ENCODE measurements at regions not wholly inside any gene's neighbourhood (a gene's known extent, or its start where the extent isn't known, plus 50 kb on each side); places are given as distances from the start of the nearest gene placed in this dataset.

- TF ChIP-seq, protein P1, sequence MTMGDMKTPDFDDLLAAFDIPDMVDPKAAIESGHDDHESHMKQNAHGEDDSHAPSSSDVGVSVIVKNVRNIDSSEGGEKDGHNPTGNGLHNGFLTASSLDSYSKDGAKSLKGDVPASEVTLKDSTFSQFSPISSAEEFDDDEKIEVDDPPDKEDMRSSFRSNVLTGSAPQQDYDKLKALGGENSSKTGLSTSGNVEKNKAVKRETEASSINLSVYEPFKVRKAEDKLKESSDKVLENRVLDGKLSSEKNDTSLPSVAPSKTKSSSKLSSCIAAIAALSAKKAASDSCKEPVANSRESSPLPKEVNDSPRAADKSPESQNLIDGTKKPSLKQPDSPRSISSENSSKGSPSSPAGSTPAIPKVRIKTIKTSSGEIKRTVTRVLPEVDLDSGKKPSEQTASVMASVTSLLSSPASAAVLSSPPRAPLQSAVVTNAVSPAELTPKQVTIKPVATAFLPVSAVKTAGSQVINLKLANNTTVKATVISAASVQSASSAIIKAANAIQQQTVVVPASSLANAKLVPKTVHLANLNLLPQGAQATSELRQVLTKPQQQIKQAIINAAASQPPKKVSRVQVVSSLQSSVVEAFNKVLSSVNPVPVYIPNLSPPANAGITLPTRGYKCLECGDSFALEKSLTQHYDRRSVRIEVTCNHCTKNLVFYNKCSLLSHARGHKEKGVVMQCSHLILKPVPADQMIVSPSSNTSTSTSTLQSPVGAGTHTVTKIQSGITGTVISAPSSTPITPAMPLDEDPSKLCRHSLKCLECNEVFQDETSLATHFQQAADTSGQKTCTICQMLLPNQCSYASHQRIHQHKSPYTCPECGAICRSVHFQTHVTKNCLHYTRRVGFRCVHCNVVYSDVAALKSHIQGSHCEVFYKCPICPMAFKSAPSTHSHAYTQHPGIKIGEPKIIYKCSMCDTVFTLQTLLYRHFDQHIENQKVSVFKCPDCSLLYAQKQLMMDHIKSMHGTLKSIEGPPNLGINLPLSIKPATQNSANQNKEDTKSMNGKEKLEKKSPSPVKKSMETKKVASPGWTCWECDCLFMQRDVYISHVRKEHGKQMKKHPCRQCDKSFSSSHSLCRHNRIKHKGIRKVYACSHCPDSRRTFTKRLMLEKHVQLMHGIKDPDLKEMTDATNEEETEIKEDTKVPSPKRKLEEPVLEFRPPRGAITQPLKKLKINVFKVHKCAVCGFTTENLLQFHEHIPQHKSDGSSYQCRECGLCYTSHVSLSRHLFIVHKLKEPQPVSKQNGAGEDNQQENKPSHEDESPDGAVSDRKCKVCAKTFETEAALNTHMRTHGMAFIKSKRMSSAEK (CRISPR knock-in tag; IDR thresholded peaks at IDR 0.05; ENCODE audit: borderline replicate concordance): no peak
- TF ChIP-seq, protein P2, sequence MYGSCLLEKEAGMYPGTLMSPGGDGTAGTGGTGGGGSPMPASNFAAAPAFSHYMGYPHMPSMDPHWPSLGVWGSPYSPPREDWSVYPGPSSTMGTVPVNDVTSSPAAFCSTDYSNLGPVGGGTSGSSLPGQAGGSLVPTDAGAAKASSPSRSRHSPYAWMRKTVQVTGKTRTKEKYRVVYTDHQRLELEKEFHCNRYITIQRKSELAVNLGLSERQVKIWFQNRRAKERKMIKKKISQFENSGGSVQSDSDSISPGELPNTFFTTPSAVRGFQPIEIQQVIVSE (CRISPR knock-in tag; IDR thresholded peaks at IDR 0.05; ENCODE audit: borderline replicate concordance): no peak
- TF ChIP-seq ZNF416 (CRISPR knock-in tag; IDR thresholded peaks at IDR 0.05): no peak
- TF ChIP-seq SOX15 (CRISPR knock-in tag; IDR thresholded peaks at IDR 0.05): no peak
- TF ChIP-seq ZNF121 (CRISPR knock-in tag; IDR thresholded peaks at IDR 0.05): no peak
- no peak for TF ChIP-seq TEAD1 (CRISPR knock-in tag; IDR thresholded peaks at IDR 0.05)
- TF ChIP-seq ATF3 (CRISPR knock-in tag; conservative IDR thresholded peaks at IDR 0.05): no peak
Observed at GRCh38 chr6:104477569-104477968, 382.1 kb downstream of the HACE1 start (continued).

DNA sequence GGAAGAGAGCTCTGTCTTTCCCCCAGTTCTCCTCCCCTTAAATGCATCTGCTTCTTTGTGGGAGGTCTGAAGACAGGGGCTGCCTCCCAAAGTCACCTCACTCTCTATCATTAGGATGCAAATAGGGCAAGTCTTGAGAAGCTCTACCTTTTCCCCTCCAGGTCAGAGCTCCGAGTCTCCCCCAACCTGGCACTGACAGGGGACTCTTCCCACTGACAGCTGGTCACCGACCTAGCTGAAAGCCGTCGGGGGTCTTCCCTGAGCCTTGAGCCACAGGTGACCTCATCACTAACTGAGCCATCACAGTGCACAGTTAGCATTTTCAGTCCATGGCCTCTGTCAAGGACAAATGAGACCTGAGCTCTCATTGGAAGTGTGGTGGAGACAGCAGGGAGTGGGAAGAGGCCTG, 386.7 kb downstream of the HACE1 start:
- no peaks in the 10 kb centered on the region for H3K27me3 Mint-ChIP-seq (ENCODE audit: low read depth)
- H3K27ac Mint-ChIP-seq: no peak overlapping the region
- DNase-seq (ENCODE audit: low spot score) (peak; percentile 32), ATAC-seq (peak; percentile 93)
- CTCF ChIA-PET: interaction anchor here (0.6 to 1.9 kb wide), 8 partner anchors 10 to 468 kb away, joined by 3 to 11 read pairs (median 3); no protein-coding TSS in a partner anchor
- H3K36me3 Mint-ChIP-seq: no peaks in the 10 kb centered on the region
- H3K4me1 Mint-ChIP-seq: peaks cover 36% of the 10 kb centered on the region
- H3K4me3 Mint-ChIP-seq: peak overlapping the region; percentile 44
- H3K9me3 Mint-ChIP-seq: 0 out of 2 replicates have a peak, but pooled peaks cover 4% of the 10 kb centered on the region
- TF ChIP-seq JAZF1 (CRISPR knock-in tag; IDR thresholded peaks at IDR 0.05) (no peak), ETV6 (CRISPR knock-in tag; IDR thresholded peaks at IDR 0.05) (peak; percentile 75; the same call in 1 of the 2 replicates), FOXJ3 (CRISPR knock-in tag; IDR thresholded peaks at IDR 0.05; ENCODE audit: borderline replicate concordance) (no peak), TEAD1 (CRISPR knock-in tag; IDR thresholded peaks at IDR 0.05) (no peak), SP1 (CRISPR knock-in tag; conservative IDR thresholded peaks at IDR 0.05) (peak; percentile 38; the same call in 1 of the 2 replicates), USF2 (CRISPR knock-in tag; IDR thresholded peaks at IDR 0.05) (no peak)
- TF ChIP-seq, protein P3, sequence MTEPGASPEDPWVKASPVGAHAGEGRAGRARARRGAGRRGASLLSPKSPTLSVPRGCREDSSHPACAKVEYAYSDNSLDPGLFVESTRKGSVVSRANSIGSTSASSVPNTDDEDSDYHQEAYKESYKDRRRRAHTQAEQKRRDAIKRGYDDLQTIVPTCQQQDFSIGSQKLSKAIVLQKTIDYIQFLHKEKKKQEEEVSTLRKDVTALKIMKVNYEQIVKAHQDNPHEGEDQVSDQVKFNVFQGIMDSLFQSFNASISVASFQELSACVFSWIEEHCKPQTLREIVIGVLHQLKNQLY (CRISPR knock-in tag; IDR thresholded peaks at IDR 0.05): no peak
- POLR2A ChIA-PET: no interaction called here

DNA sequence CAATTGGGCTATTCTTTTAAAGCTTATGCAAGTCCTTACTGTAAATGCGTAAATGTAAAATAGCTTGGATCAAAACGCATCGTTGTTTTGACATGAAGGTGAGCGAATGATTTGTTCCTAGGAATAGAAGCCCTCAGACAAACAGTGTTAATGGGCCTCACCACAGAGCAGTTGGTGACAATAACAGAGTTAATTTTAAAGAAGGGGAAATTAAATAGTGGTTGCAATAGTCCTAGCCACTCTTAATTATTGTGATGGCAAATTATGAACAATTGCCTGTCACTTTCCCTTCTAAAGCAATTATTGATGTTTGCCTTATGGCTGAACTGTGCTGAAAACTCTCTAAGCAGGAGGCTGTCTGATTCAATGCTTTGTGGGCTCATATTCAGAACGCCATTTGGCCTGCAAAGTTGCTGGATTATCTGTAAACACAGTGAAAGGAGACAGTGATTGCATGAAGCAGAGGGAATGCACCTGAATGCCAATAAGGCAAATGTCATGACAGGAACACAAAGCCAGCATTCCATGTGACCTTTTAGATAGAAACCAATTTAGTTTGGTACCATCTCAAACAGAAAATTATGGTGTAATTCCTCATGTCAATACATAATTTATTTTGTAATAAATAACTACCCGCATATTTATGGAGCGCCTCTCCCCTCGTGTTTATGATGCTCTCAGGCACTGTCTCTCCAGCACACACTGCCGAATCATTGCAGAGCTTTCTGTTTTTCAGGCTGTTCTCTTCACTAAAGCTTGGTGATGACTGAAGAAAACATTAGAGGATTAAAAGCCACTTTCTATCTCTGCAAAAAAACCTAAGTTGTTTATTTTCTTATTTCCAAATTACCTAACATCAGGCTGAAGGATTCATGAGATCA, 387.5 kb downstream of the HACE1 start:
- Mint-ChIP-seq H3K27ac (peak overlapping the region; percentile 85), H3K4me3 (peak overlapping the region; percentile 44), H3K27me3 (ENCODE audit: low read depth) (no peaks in the 10 kb centered on the region), H3K4me1 (peaks cover 31% of the 10 kb centered on the region), H3K9me3 (0 out of 2 replicates have a peak, but pooled peaks cover 4% of the 10 kb centered on the region), H3K36me3 (no peaks in the 10 kb centered on the region)
- DNase-seq (ENCODE audit: low spot score) (no peak), ATAC-seq (peak; percentile 16; the same call in 1 of the 2 replicates)
- CTCF ChIA-PET: interaction anchor here (0.7 to 1.9 kb wide), 7 partner anchors 10 to 467 kb away, joined by 3 to 11 read pairs (median 3); no protein-coding TSS in a partner anchor
- POLR2A ChIA-PET: no interaction called here
- no peak for TF ChIP-seq IRF2 (CRISPR knock-in tag; IDR thresholded peaks at IDR 0.05; ENCODE audit: borderline replicate concordance, low read depth)
- no peak for TF ChIP-seq ZNF396 (CRISPR knock-in tag; IDR thresholded peaks at IDR 0.05; ENCODE audit: borderline replicate concordance)
- TF ChIP-seq NFE2L1 (CRISPR knock-in tag; IDR thresholded peaks at IDR 0.05): no peak
- TF ChIP-seq ZNF423 (CRISPR knock-in tag; IDR thresholded peaks at IDR 0.05): no peak
- no peak for TF ChIP-seq AR (CRISPR knock-in tag; IDR thresholded peaks at IDR 0.05)
- TF ChIP-seq JAZF1 (CRISPR knock-in tag; IDR thresholded peaks at IDR 0.05): no peak
- TF ChIP-seq, protein P4, sequence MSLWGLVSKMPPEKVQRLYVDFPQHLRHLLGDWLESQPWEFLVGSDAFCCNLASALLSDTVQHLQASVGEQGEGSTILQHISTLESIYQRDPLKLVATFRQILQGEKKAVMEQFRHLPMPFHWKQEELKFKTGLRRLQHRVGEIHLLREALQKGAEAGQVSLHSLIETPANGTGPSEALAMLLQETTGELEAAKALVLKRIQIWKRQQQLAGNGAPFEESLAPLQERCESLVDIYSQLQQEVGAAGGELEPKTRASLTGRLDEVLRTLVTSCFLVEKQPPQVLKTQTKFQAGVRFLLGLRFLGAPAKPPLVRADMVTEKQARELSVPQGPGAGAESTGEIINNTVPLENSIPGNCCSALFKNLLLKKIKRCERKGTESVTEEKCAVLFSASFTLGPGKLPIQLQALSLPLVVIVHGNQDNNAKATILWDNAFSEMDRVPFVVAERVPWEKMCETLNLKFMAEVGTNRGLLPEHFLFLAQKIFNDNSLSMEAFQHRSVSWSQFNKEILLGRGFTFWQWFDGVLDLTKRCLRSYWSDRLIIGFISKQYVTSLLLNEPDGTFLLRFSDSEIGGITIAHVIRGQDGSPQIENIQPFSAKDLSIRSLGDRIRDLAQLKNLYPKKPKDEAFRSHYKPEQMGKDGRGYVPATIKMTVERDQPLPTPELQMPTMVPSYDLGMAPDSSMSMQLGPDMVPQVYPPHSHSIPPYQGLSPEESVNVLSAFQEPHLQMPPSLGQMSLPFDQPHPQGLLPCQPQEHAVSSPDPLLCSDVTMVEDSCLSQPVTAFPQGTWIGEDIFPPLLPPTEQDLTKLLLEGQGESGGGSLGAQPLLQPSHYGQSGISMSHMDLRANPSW (CRISPR knock-in tag; conservative IDR thresholded peaks at IDR 0.05; ENCODE audit: low read depth): no peak

All from WTC11 (cell line).